ENCODE measurements at regions not wholly inside any gene's neighbourhood (a gene's known extent, or its start where the extent isn't known, plus 50 kb on each side); places are given as distances from the start of the nearest gene placed in this dataset.

- Histone ChIP-seq H3K27me3 (ENCODE audit: control insufficient read depth in 1 of 2, insufficient read depth in 2 of 2, low read length in 1 of 2) (no peaks in the 10 kb centered on the region), H3K27ac (ENCODE audit: low read depth in 1 of 2, low read length in 2 of 2) (no peak overlapping the region), H3K36me3 (ENCODE audit: control insufficient read depth in 1 of 2, insufficient read depth in 2 of 2, low read length in 1 of 2) (no peaks in the 10 kb centered on the region), H3K4me3 (ENCODE audit: low read length in 2 of 2) (no peak overlapping the region), H3K4me1 (ENCODE audit: control insufficient read depth in 1 of 2, insufficient read depth in 2 of 2, low read length in 2 of 2) (no peaks in the 10 kb centered on the region), H3K9me3 (ENCODE audit: control insufficient read depth, low read length) (peaks cover 2% of the 10 kb centered on the region)
- DNase-seq = no peak
- intact Hi-C loops (cut with DNase I) = no loop called here
- no peak for ATAC-seq (ENCODE audit: low FRiP score)
- WGBS, 2 donors = 77 to 79% methylated on average over 19 of the region's 19 CpGs
These were observed 172.8 kb downstream of the LINC00237 start for GRCh38 chr20:20933142-20933958.

GRCh38 chr20:20932156-20932555 is 174.0 kb downstream of the LINC00237 start:
- WGBS, 2 donors = 83 to 88% methylated on average over 5 of the region's 5 CpGs
- H3K9me3 ChIP-seq (ENCODE audit: control insufficient read depth, low read length) = peaks cover 2% of the 10 kb centered on the region
- no peaks in the 10 kb centered on the region for H3K27me3 ChIP-seq (ENCODE audit: control insufficient read depth in 1 of 2, insufficient read depth in 2 of 2, low read length in 1 of 2)
- no peak overlapping the region for H3K4me3 ChIP-seq (ENCODE audit: low read length in 2 of 2)
- DNase-seq (no peak), ATAC-seq (ENCODE audit: low FRiP score) (no peak)
- no peak overlapping the region for H3K27ac ChIP-seq (ENCODE audit: low read depth in 1 of 2, low read length in 2 of 2)
- no peaks in the 10 kb centered on the region for H3K4me1 ChIP-seq (ENCODE audit: control insufficient read depth in 1 of 2, insufficient read depth in 2 of 2, low read length in 2 of 2)
- intact Hi-C loops (cut with DNase I) = no loop called here
- no peaks in the 10 kb centered on the region for H3K36me3 ChIP-seq (ENCODE audit: control insufficient read depth in 1 of 2, insufficient read depth in 2 of 2, low read length in 1 of 2)

GRCh38 chr20:20931632-20932031 is 174.5 kb downstream of the LINC00237 start:
- Histone ChIP-seq H3K27ac (ENCODE audit: low read depth in 1 of 2, low read length in 2 of 2) (no peak overlapping the region), H3K4me3 (ENCODE audit: low read length in 2 of 2) (no peak overlapping the region), H3K36me3 (ENCODE audit: control insufficient read depth in 1 of 2, insufficient read depth in 2 of 2, low read length in 1 of 2) (no peaks in the 10 kb centered on the region), H3K4me1 (ENCODE audit: control insufficient read depth in 1 of 2, insufficient read depth in 2 of 2, low read length in 2 of 2) (no peaks in the 10 kb centered on the region), H3K27me3 (ENCODE audit: control insufficient read depth in 1 of 2, insufficient read depth in 2 of 2, low read length in 1 of 2) (no peaks in the 10 kb centered on the region), H3K9me3 (ENCODE audit: control insufficient read depth, low read length) (peaks cover 2% of the 10 kb centered on the region)
- intact Hi-C loops (cut with DNase I) = no loop called here
- no peak for ATAC-seq (ENCODE audit: low FRiP score)
- no peak for DNase-seq
- 84 to 87% methylated on average over 3 of the region's 3 CpGs for WGBS, 2 donors

- Histone ChIP-seq H3K4me1 (ENCODE audit: control insufficient read depth in 1 of 2, insufficient read depth in 2 of 2, low read length in 2 of 2) (no peaks in the 10 kb centered on the region), H3K36me3 (ENCODE audit: control insufficient read depth in 1 of 2, insufficient read depth in 2 of 2, low read length in 1 of 2) (no peaks in the 10 kb centered on the region), H3K27me3 (ENCODE audit: control insufficient read depth in 1 of 2, insufficient read depth in 2 of 2, low read length in 1 of 2) (no peaks in the 10 kb centered on the region), H3K27ac (ENCODE audit: low read depth in 1 of 2, low read length in 2 of 2) (no peak overlapping the region), H3K4me3 (ENCODE audit: low read length in 2 of 2) (no peak overlapping the region), H3K9me3 (ENCODE audit: control insufficient read depth, low read length) (peaks cover 2% of the 10 kb centered on the region)
- ATAC-seq (ENCODE audit: low FRiP score) = no peak
- WGBS, 2 donors = 59 to 72% methylated on average over 3 of the region's 3 CpGs
- intact Hi-C loops (cut with DNase I) = no loop called here
- no peak for DNase-seq
These were observed 175.1 kb downstream of the LINC00237 start for GRCh38 chr20:20931024-20931423.

GRCh38 chr20:20930500-20930899 is 175.7 kb downstream of the LINC00237 start:
- no peak for ATAC-seq (ENCODE audit: low FRiP score)
- Histone ChIP-seq H3K36me3 (ENCODE audit: control insufficient read depth in 1 of 2, insufficient read depth in 2 of 2, low read length in 1 of 2) (no peaks in the 10 kb centered on the region), H3K27me3 (ENCODE audit: control insufficient read depth in 1 of 2, insufficient read depth in 2 of 2, low read length in 1 of 2) (no peaks in the 10 kb centered on the region), H3K4me1 (ENCODE audit: control insufficient read depth in 1 of 2, insufficient read depth in 2 of 2, low read length in 2 of 2) (no peaks in the 10 kb centered on the region), H3K4me3 (ENCODE audit: low read length in 2 of 2) (no peak overlapping the region), H3K9me3 (ENCODE audit: control insufficient read depth, low read length) (peaks cover 2% of the 10 kb centered on the region), H3K27ac (ENCODE audit: low read depth in 1 of 2, low read length in 2 of 2) (no peak overlapping the region)
- intact Hi-C loops (cut with DNase I) = no loop called here
- DNase-seq = no peak
- WGBS, 2 donors = 68 to 69% methylated on average over 1 of the region's 1 CpG

- no peaks in the 10 kb centered on the region for H3K4me1 ChIP-seq (ENCODE audit: control insufficient read depth in 1 of 2, insufficient read depth in 2 of 2, low read length in 2 of 2)
- intact Hi-C loops (cut with DNase I) = no loop called here
- DNase-seq (no peak), ATAC-seq (ENCODE audit: low FRiP score) (no peak)
- H3K9me3 ChIP-seq (ENCODE audit: control insufficient read depth, low read length) = peaks cover 2% of the 10 kb centered on the region
- no peaks in the 10 kb centered on the region for H3K27me3 ChIP-seq (ENCODE audit: control insufficient read depth in 1 of 2, insufficient read depth in 2 of 2, low read length in 1 of 2)
- no peak overlapping the region for H3K27ac ChIP-seq (ENCODE audit: low read depth in 1 of 2, low read length in 2 of 2)
- H3K36me3 ChIP-seq (ENCODE audit: control insufficient read depth in 1 of 2, insufficient read depth in 2 of 2, low read length in 1 of 2) = no peaks in the 10 kb centered on the region
- H3K4me3 ChIP-seq (ENCODE audit: low read length in 2 of 2) = no peak overlapping the region
- 52 to 56% methylated on average over 5 of the region's 5 CpGs for WGBS, 2 donors
These were observed 176.8 kb downstream of the LINC00237 start for GRCh38 chr20:20929341-20929740.

- H3K27me3 ChIP-seq (ENCODE audit: control insufficient read depth in 1 of 2, insufficient read depth in 2 of 2, low read length in 1 of 2) = no peaks in the 10 kb centered on the region
- no peaks in the 10 kb centered on the region for H3K36me3 ChIP-seq (ENCODE audit: control insufficient read depth in 1 of 2, insufficient read depth in 2 of 2, low read length in 1 of 2)
- intact Hi-C loops (cut with DNase I) = no loop called here
- no peak for ATAC-seq (ENCODE audit: low FRiP score)
- H3K4me3 ChIP-seq (ENCODE audit: low read length in 2 of 2) = no peak overlapping the region
- DNase-seq = no peak
- no peak overlapping the region for H3K27ac ChIP-seq (ENCODE audit: low read depth in 1 of 2, low read length in 2 of 2)
- no peaks in the 10 kb centered on the region for H3K4me1 ChIP-seq (ENCODE audit: control insufficient read depth in 1 of 2, insufficient read depth in 2 of 2, low read length in 2 of 2)
- peaks cover 1% of the 10 kb centered on the region for H3K9me3 ChIP-seq (ENCODE audit: control insufficient read depth, low read length)
- 67 to 69% methylated on average over 8 of the region's 8 CpGs for WGBS, 2 donors
These were observed 179.8 kb downstream of the LINC00237 start for GRCh38 chr20:20926222-20926905.

- H3K4me1 ChIP-seq (ENCODE audit: control insufficient read depth in 1 of 2, insufficient read depth in 2 of 2, low read length in 2 of 2) = no peaks in the 10 kb centered on the region
- intact Hi-C loops (cut with DNase I) = no loop called here
- no peak for ATAC-seq (ENCODE audit: low FRiP score)
- no peak overlapping the region for H3K4me3 ChIP-seq (ENCODE audit: low read length in 2 of 2)
- DNase-seq = no peak
- WGBS, 2 donors = 72% methylated on average over 5 of the region's 5 CpGs
- no peaks in the 10 kb centered on the region for H3K27me3 ChIP-seq (ENCODE audit: control insufficient read depth in 1 of 2, insufficient read depth in 2 of 2, low read length in 1 of 2)
- no peak overlapping the region for H3K27ac ChIP-seq (ENCODE audit: low read depth in 1 of 2, low read length in 2 of 2)
- H3K9me3 ChIP-seq (ENCODE audit: control insufficient read depth, low read length) = peaks cover 2% of the 10 kb centered on the region
- no peaks in the 10 kb centered on the region for H3K36me3 ChIP-seq (ENCODE audit: control insufficient read depth in 1 of 2, insufficient read depth in 2 of 2, low read length in 1 of 2)
These were observed 185.7 kb downstream of the LINC00237 start for GRCh38 chr20:20920433-20920832.

GRCh38 chr20:20915844-20916243 is 190.3 kb downstream of the LINC00237 start:
- Histone ChIP-seq H3K27ac (ENCODE audit: low read depth in 1 of 2, low read length in 2 of 2) (no peak overlapping the region), H3K36me3 (ENCODE audit: control insufficient read depth in 1 of 2, insufficient read depth in 2 of 2, low read length in 1 of 2) (no peaks in the 10 kb centered on the region), H3K4me1 (ENCODE audit: control insufficient read depth in 1 of 2, insufficient read depth in 2 of 2, low read length in 2 of 2) (no peaks in the 10 kb centered on the region), H3K9me3 (ENCODE audit: control insufficient read depth, low read length) (peaks cover 3% of the 10 kb centered on the region), H3K27me3 (ENCODE audit: control insufficient read depth in 1 of 2, insufficient read depth in 2 of 2, low read length in 1 of 2) (no peaks in the 10 kb centered on the region), H3K4me3 (ENCODE audit: low read length in 2 of 2) (no peak overlapping the region)
- WGBS, 2 donors = 51 to 76% methylated on average over 1 of the region's 1 CpG
- intact Hi-C loops (cut with DNase I) = no loop called here
- DNase-seq = no peak
- no peak for ATAC-seq (ENCODE audit: low FRiP score)
